A673 (cell line): ENCODE measurements at regions not wholly inside any gene's neighbourhood (a gene's known extent, or its start where the extent isn't known, plus 50 kb on each side); places are given as distances from the start of the nearest gene placed in this dataset.
"Not testable (repeated sequence)": the region's sequence is repeated elsewhere in the genome, so short reads cannot be mapped to it uniquely, and the experiment has no call there.

Experiments
- BruUV-seq: library from RNA; stranded (reverse); fragments of 400-500 nt; replicated peaks from 2 replicates; lab custom pipeline; 2021; lab: Mats Ljungman, UMichigan
- CTCF ChIA-PET: fragments of 300-600 bp; sonication (Branson Sonifier 250); formaldehyde crosslinking; loops from one replicate; lab custom pipeline; 2022; ENCODE audit warnings: antibody characterized with exemption; lab: Charles Lee
- POLR2A ChIA-PET: fragments of 300-600 bp; sonication (Branson Sonifier 250); formaldehyde crosslinking; loops from one replicate; lab custom pipeline; 2022; ENCODE audit warnings: antibody characterized with exemption; ENCODE audit not compliant: low non-redundant PET; lab: Charles Lee
- DNase-seq: peaks from one replicate; pipeline ENCODE4 v3.0.0-alpha.2; 2015; ENCODE audit warnings: low spot score
- H3K27ac ChIP-seq: fragments of 200-600 bp; sonication (generic); 2 replicates; pipeline ENCODE4 v1.5.1; 2016; ENCODE audit warnings: mixed run types, low read depth, mild to moderate bottlenecking, mixed read lengths, antibody characterized with exemption, low read length; ENCODE audit not compliant: poor library complexity, severe bottlenecking
- H3K27me3 ChIP-seq: fragments of 200-600 bp; sonication (generic); replicated peaks from 2 replicates; pipeline ENCODE4 v1.6.1; 2017; ENCODE audit warnings: mixed run types, low read depth, mild to moderate bottlenecking, mixed read lengths, antibody characterized with exemption, low read length; ENCODE audit not compliant: insufficient read depth, poor library complexity
- H3K36me3 ChIP-seq: fragments of 200-600 bp; sonication (generic); 2 replicates; pipeline ENCODE4 v1.6.1; 2016; ENCODE audit warnings: mixed run types, mild to moderate bottlenecking, mixed read lengths, antibody characterized with exemption, low read length; ENCODE audit not compliant: insufficient read depth, poor library complexity, severe bottlenecking
- H3K4me1 ChIP-seq: fragments of 200-600 bp; sonication (generic); 2 replicates; pipeline ENCODE4 v1.6.1; 2017; ENCODE audit warnings: mixed run types, mild to moderate bottlenecking, mixed read lengths, antibody characterized with exemption, low read length; ENCODE audit not compliant: insufficient read depth, poor library complexity, severe bottlenecking
- H3K4me3 ChIP-seq: fragments of 200-600 bp; sonication (generic); 2 replicates; pipeline ENCODE4 v1.5.1; 2016; ENCODE audit warnings: low read depth, mixed run types, mild to moderate bottlenecking, mixed read lengths, low read length; ENCODE audit not compliant: poor library complexity, severe bottlenecking
- H3K9me3 ChIP-seq: fragments of 200-600 bp; sonication (generic); 2 replicates; pipeline ENCODE4 v1.6.1; 2016; ENCODE audit warnings: mixed run types, low read depth, mild to moderate bottlenecking, mixed read lengths, antibody characterized with exemption, low read length; ENCODE audit not compliant: poor library complexity, severe bottlenecking
- CTCF ChIP-seq: fragments of 300-800, 200-600 bp; sonication (generic); conservative IDR thresholded peaks from 2 replicates; pipeline ENCODE4 v1.5.1; 2017; ENCODE audit warnings: low read depth, mild to moderate bottlenecking, antibody characterized with exemption, low read length, moderate library complexity, mixed read lengths
- EZH2 ChIP-seq: fragments of 200-600 bp; sonication (generic); IDR thresholded peaks from 2 replicates; pipeline ENCODE4 v1.6.1; 2017; ENCODE audit warnings: borderline replicate concordance, low read depth, mild to moderate bottlenecking, mixed read lengths, antibody characterized with exemption, low read length; ENCODE audit not compliant: poor library complexity, severe bottlenecking
- intact Hi-C: fragments of 100-400 bp; cut with micrococcal nuclease; formaldehyde crosslinking; loops from one replicate; pipeline ENCODE4 v1.10.0; 2022; ENCODE audit not compliant: unreplicated experiment

GRCh38 chr20:7792150-7792869 is 147.9 kb downstream of the HAO1 start:
- no peaks in the 10 kb centered on the region for H3K9me3 ChIP-seq
- H3K27me3 ChIP-seq = no peaks in the 10 kb centered on the region
- H3K4me1 ChIP-seq = no peaks in the 10 kb centered on the region
- no TSS peak for BruUV-seq
- H3K36me3 ChIP-seq = no peaks in the 10 kb centered on the region
- TF ChIP-seq EZH2 (no peak), CTCF (no peak)
- no peak for DNase-seq
- H3K27ac ChIP-seq = no peak overlapping the region
- POLR2A ChIA-PET = no interaction called here
- H3K4me3 ChIP-seq = no peak overlapping the region
- CTCF ChIA-PET = no interaction called here
- intact Hi-C loops = no loop called here

GRCh38 chr20:7798176-7798575 is 142.1 kb downstream of the HAO1 start:
- intact Hi-C loops = no loop called here
- no peak overlapping the region for H3K4me3 ChIP-seq
- ChIA-PET CTCF (no interaction called here), POLR2A (no interaction called here)
- H3K27me3 ChIP-seq = peaks cover 3% of the 10 kb centered on the region
- no peaks in the 10 kb centered on the region for H3K36me3 ChIP-seq
- H3K4me1 ChIP-seq = no peaks in the 10 kb centered on the region
- TF ChIP-seq CTCF (no peak), EZH2 (no peak)
- DNase-seq = no peak
- no TSS peak for BruUV-seq
- no peak overlapping the region for H3K27ac ChIP-seq
- H3K9me3 ChIP-seq = no peaks in the 10 kb centered on the region

DNA sequence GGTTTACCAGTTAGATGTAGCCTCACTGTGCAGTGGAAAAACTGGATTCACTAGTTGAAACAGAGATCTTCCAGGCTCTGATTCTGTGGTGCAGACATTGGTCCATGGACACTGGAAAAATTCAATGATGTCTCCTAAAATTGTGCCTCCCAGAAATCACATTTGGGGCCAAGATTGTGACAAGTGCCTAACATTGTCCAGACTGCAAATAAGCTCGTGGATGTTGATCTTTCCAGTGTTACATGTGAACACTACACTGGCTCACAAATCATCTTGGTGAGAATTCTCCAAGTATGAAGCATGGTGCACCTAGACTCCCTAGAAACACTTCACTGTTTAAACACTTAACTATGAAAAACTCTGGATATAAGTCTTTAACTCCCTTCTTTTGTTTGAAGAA is 140.4 kb downstream of the HAO1 start:
- H3K4me1 ChIP-seq = no peaks in the 10 kb centered on the region
- H3K27ac ChIP-seq = no peak overlapping the region
- H3K4me3 ChIP-seq = no peak overlapping the region
- H3K27me3 ChIP-seq = peaks cover 3% of the 10 kb centered on the region
- H3K36me3 ChIP-seq = no peaks in the 10 kb centered on the region
- ChIA-PET CTCF (no interaction called here), POLR2A (no interaction called here)
- BruUV-seq = no TSS peak
- no peaks in the 10 kb centered on the region for H3K9me3 ChIP-seq
- TF ChIP-seq CTCF (no peak), EZH2 (no peak)
- DNase-seq = no peak
- intact Hi-C loops = no loop called here

DNA sequence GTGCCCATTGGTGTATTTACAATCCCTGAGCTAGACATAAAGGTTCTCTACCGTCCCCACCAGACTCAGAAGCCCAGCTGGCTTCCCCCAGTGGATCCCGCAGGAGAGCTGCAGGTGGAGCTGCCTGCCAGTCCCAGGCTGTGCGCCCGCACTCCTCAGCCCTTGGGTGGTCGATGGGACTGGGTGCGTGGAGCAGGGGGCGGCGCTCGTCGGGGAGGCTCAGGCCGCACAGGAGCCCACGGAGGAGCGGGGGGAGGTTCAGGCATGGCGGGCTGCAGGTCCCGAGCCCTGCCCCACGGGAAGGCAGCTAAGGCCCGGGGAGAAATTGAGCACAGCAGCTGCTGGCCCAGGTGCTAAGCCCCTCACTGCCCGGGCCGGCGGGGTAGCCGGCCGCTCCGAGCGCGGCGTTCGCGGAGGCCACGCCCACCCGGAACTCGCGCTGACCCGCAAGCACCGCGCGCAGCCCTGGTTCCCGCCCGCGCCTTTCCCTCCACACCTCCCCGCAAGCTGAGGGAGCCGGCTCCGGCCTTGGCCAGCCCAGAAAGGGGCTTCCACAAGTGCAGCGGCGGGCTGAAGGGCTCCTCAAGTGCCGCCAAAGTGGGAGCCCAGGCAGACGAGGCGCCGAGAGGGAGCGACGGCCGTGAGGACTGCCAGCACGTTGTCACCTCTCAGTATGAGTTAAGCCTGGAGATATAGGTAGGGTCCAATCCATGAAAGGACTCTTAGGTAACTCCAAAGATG is 136.7 kb downstream of the HAO1 start:
- H3K27ac ChIP-seq, H3K4me3 ChIP-seq, intact Hi-C loops, H3K36me3 ChIP-seq, H3K27me3 ChIP-seq, DNase-seq, CTCF ChIA-PET, BruUV-seq, H3K9me3 ChIP-seq, POLR2A ChIA-PET, H3K4me1 ChIP-seq: not testable (repeated sequence)
